CD4-positive, alpha-beta memory T cell (primary cell): ENCODE measurements at regions not wholly inside any gene's neighbourhood (a gene's known extent, or its start where the extent isn't known, plus 50 kb on each side); places are given as distances from the start of the nearest gene placed in this dataset.
A peak's percentile ranks its signal among the peaks of the same experiment; 100 is the strongest.

ENCODE experiments used
- CTCF ChIA-PET: fragments of 350-600 bp; sonication (Branson Sonifier 250); formaldehyde crosslinking; loops from one replicate; lab custom pipeline; 2021; ENCODE audit warnings: inconsistent platforms; ENCODE audit not compliant: partially characterized antibody; lab: Charles Lee
- POLR2A ChIA-PET: fragments of 350-600 bp; sonication (Branson Sonifier 250); formaldehyde crosslinking; loops from one replicate; lab custom pipeline; 2021; ENCODE audit not compliant: partially characterized antibody; lab: Charles Lee
- DNase-seq, 5 donors: peaks; one replicate each; pipeline versions ENCODE4 v3.0.0 to v3.0.0-alpha.2; 2020 to 2022; ENCODE audit warnings: mixed read lengths in 1 of 5
- H3K27ac ChIP-seq: one replicate; pipeline ENCODE4 v1.7.0; 2013; ENCODE audit warnings: low read depth, low read length
- H3K27me3 ChIP-seq: 2 replicates; pipeline ENCODE4 v1.7.0; 2013; ENCODE audit warnings: mild to moderate bottlenecking, low read length, moderate library complexity; ENCODE audit not compliant: insufficient read depth
- H3K36me3 ChIP-seq: 2 replicates; pipeline ENCODE4 v1.7.0; 2013; ENCODE audit warnings: mild to moderate bottlenecking, low read length, moderate library complexity; ENCODE audit not compliant: insufficient read depth
- H3K4me1 ChIP-seq: 2 replicates; pipeline ENCODE4 v1.7.0; 2013; ENCODE audit warnings: mild to moderate bottlenecking, low read length, moderate library complexity; ENCODE audit not compliant: insufficient read depth
- H3K4me3 ChIP-seq, 2 donors: one replicate each; pipeline ENCODE4 v1.7.0; 2013; ENCODE audit warnings: low read length in 2 of 2, mild to moderate bottlenecking in 1 of 2
- H3K9me3 ChIP-seq, 2 donors: one replicate each; pipeline ENCODE4 v1.7.0; 2013; ENCODE audit warnings: low read length in 2 of 2, control low read depth in 1 of 2; ENCODE audit not compliant: control insufficient read depth in 1 of 2
- H3K27ac Mint-ChIP-seq, 7 donors: one replicate each; pipeline ENCODE4 v1.8.0; 2020 to 2021; ENCODE audit warnings: mixed read lengths in 7 of 7, mild to moderate bottlenecking in 6 of 7, inconsistent platforms in 3 of 7, moderate library complexity in 3 of 7
- H3K27me3 Mint-ChIP-seq, 2 donors: one replicate each; pipeline ENCODE4 v1.8.0; 2020 to 2021; ENCODE audit warnings: mixed read lengths in 2 of 2
- H3K36me3 Mint-ChIP-seq, 2 donors: one replicate each; pipeline ENCODE4 v1.8.0; 2020 to 2021; ENCODE audit warnings: mixed read lengths in 2 of 2, inconsistent platforms in 1 of 2, mild to moderate bottlenecking in 1 of 2
- H3K4me1 Mint-ChIP-seq, 4 donors: one replicate each; pipeline ENCODE4 v1.8.0; 2020 to 2021; ENCODE audit warnings: mixed read lengths in 4 of 4, mild to moderate bottlenecking in 1 of 4
- H3K4me3 Mint-ChIP-seq, 8 donors: one replicate each; pipeline ENCODE4 v1.8.0; 2020 to 2021; ENCODE audit warnings: mixed read lengths in 8 of 8, mild to moderate bottlenecking in 7 of 8, moderate library complexity in 6 of 8, inconsistent platforms in 3 of 8
- H3K9me3 Mint-ChIP-seq, 8 donors: one replicate each; pipeline ENCODE4 v1.8.0; 2020 to 2021; ENCODE audit warnings: mixed read lengths in 8 of 8, mild to moderate bottlenecking in 5 of 8, inconsistent platforms in 3 of 8, moderate library complexity in 1 of 8
- intact Hi-C: fragments of 100-400 bp; cut with micrococcal nuclease; formaldehyde crosslinking; loops from one replicate; pipeline ENCODE4 v1.15.1; 2023

GRCh38 chr12:113757221-113758002 lies 208.7 kb downstream of the RBM19 start:
- Histone ChIP-seq H3K27me3 (no peaks in the 10 kb centered on the region), H3K4me3 (no peak overlapping the region), H3K4me1 (no peaks in the 10 kb centered on the region), H3K9me3 (no peaks in the 10 kb centered on the region), H3K27ac (no peak overlapping the region), H3K36me3 (no peaks in the 10 kb centered on the region)
- CTCF ChIA-PET: no interaction called here
- Mint-ChIP-seq H3K27ac (no peak overlapping the region), H3K4me1 (no peaks in the 10 kb centered on the region), H3K9me3 (peaks cover 0 to 4% (median 0%) of the 10 kb centered on the region in 8 donors), H3K4me3 (no peak overlapping the region), H3K36me3 (no peaks in the 10 kb centered on the region), H3K27me3 (peaks cover 5 to 8% of the 10 kb centered on the region in 2 donors)
- intact Hi-C loops: no loop called here
- POLR2A ChIA-PET: no interaction called here
- DNase-seq: no peak

- intact Hi-C loops: no loop called here
- no peaks in the 10 kb centered on the region for H3K36me3 Mint-ChIP-seq
- DNase-seq: no peak
- H3K27me3 Mint-ChIP-seq: peaks cover 3 to 5% of the 10 kb centered on the region in 2 donors
- Histone ChIP-seq H3K4me3 (no peak overlapping the region), H3K27ac (no peak overlapping the region), H3K9me3 (no peaks in the 10 kb centered on the region), H3K4me1 (no peaks in the 10 kb centered on the region), H3K27me3 (no peaks in the 10 kb centered on the region), H3K36me3 (no peaks in the 10 kb centered on the region)
- H3K9me3 Mint-ChIP-seq: peaks cover 0 to 4% (median 0%) of the 10 kb centered on the region in 8 donors
- POLR2A ChIA-PET: no interaction called here
- H3K4me1 Mint-ChIP-seq: no peaks in the 10 kb centered on the region
- no peak overlapping the region for H3K4me3 Mint-ChIP-seq
- no peak overlapping the region for H3K27ac Mint-ChIP-seq
- CTCF ChIA-PET: no interaction called here
Observed at GRCh38 chr12:113756609-113757008, 209.5 kb downstream of the RBM19 start.

GRCh38 chr12:113755098-113755497 lies 211.0 kb downstream of the RBM19 start:
- Histone ChIP-seq H3K27ac (no peak overlapping the region), H3K9me3 (no peaks in the 10 kb centered on the region), H3K4me1 (no peaks in the 10 kb centered on the region), H3K4me3 (no peak overlapping the region), H3K36me3 (no peaks in the 10 kb centered on the region), H3K27me3 (no peaks in the 10 kb centered on the region)
- ChIA-PET POLR2A (no interaction called here), CTCF (no interaction called here)
- intact Hi-C loops: no loop called here
- Mint-ChIP-seq H3K36me3 (no peaks in the 10 kb centered on the region), H3K27ac (peak overlapping the region in 1 of 7 donors; percentile 35), H3K27me3 (peaks cover 5% of the 10 kb centered on the region in 2 donors), H3K9me3 (no peaks in the 10 kb centered on the region), H3K4me1 (no peaks in the 10 kb centered on the region), H3K4me3 (no peak overlapping the region)
- DNase-seq: no peak

- Histone ChIP-seq H3K27me3 (no peaks in the 10 kb centered on the region), H3K4me1 (no peaks in the 10 kb centered on the region), H3K9me3 (no peaks in the 10 kb centered on the region), H3K36me3 (no peaks in the 10 kb centered on the region), H3K27ac (no peak overlapping the region), H3K4me3 (no peak overlapping the region)
- no peak for DNase-seq
- ChIA-PET CTCF (no interaction called here), POLR2A (no interaction called here)
- H3K27ac Mint-ChIP-seq: no peak overlapping the region
- peaks cover 10% of the 10 kb centered on the region in 2 donors for H3K27me3 Mint-ChIP-seq
- H3K36me3 Mint-ChIP-seq: no peaks in the 10 kb centered on the region
- intact Hi-C loops: no loop called here
- H3K9me3 Mint-ChIP-seq: no peaks in the 10 kb centered on the region
- no peak overlapping the region for H3K4me3 Mint-ChIP-seq
- no peaks in the 10 kb centered on the region for H3K4me1 Mint-ChIP-seq
Observed at GRCh38 chr12:113751513-113751912, 214.6 kb downstream of the RBM19 start.

GRCh38 chr12:113749433-113749815 lies 216.7 kb downstream of the RBM19 start:
- H3K27me3 Mint-ChIP-seq: peaks cover 15 to 17% of the 10 kb centered on the region in 2 donors
- H3K9me3 Mint-ChIP-seq: no peaks in the 10 kb centered on the region
- H3K27ac Mint-ChIP-seq: no peak overlapping the region

GRCh38 chr12:113748707-113749432 lies 217.3 kb downstream of the RBM19 start:
- POLR2A ChIA-PET: no interaction called here
- H3K4me3 ChIP-seq: no peak overlapping the region
- H3K4me3 Mint-ChIP-seq: no peak overlapping the region
- H3K27me3 Mint-ChIP-seq: peaks cover 13 to 17% of the 10 kb centered on the region in 2 donors
- no peaks in the 10 kb centered on the region for H3K36me3 Mint-ChIP-seq
- no peak for DNase-seq
- no peaks in the 10 kb centered on the region for H3K27me3 ChIP-seq
- no peaks in the 10 kb centered on the region for H3K9me3 Mint-ChIP-seq
- intact Hi-C loops: no loop called here
- H3K4me1 Mint-ChIP-seq: no peaks in the 10 kb centered on the region
- H3K9me3 ChIP-seq: no peaks in the 10 kb centered on the region
- no peak overlapping the region for H3K27ac Mint-ChIP-seq
- CTCF ChIA-PET: no interaction called here
- H3K27ac ChIP-seq: no peak overlapping the region
- no peaks in the 10 kb centered on the region for H3K36me3 ChIP-seq
- no peaks in the 10 kb centered on the region for H3K4me1 ChIP-seq

More at GRCh38 chr12:113749433-113749815, 216.7 kb downstream of the RBM19 start:
- CTCF ChIA-PET: no interaction called here
- Histone ChIP-seq H3K27me3 (no peaks in the 10 kb centered on the region), H3K9me3 (no peaks in the 10 kb centered on the region), H3K4me1 (no peaks in the 10 kb centered on the region), H3K36me3 (no peaks in the 10 kb centered on the region), H3K27ac (no peak overlapping the region), H3K4me3 (no peak overlapping the region)
- Mint-ChIP-seq H3K36me3 (no peaks in the 10 kb centered on the region), H3K4me3 (no peak overlapping the region), H3K4me1 (no peaks in the 10 kb centered on the region)
- DNase-seq: no peak
- intact Hi-C loops: no loop called here
- POLR2A ChIA-PET: no interaction called here

- intact Hi-C loops: no loop called here
- DNase-seq: no peak
- ChIA-PET CTCF (no interaction called here), POLR2A (no interaction called here)
- Mint-ChIP-seq H3K9me3 (no peaks in the 10 kb centered on the region), H3K4me3 (no peak overlapping the region), H3K27ac (no peak overlapping the region), H3K36me3 (no peaks in the 10 kb centered on the region), H3K27me3 (peaks cover 13 to 19% of the 10 kb centered on the region in 2 donors), H3K4me1 (no peaks in the 10 kb centered on the region)
- Histone ChIP-seq H3K4me3 (no peak overlapping the region), H3K27ac (no peak overlapping the region), H3K36me3 (no peaks in the 10 kb centered on the region), H3K27me3 (no peaks in the 10 kb centered on the region), H3K9me3 (no peaks in the 10 kb centered on the region), H3K4me1 (no peaks in the 10 kb centered on the region)
Observed at GRCh38 chr12:113747017-113747416, 219.1 kb downstream of the RBM19 start.
